ENCODE measurements at regions not wholly inside any gene's neighbourhood (a gene's known extent, or its start where the extent isn't known, plus 50 kb on each side); places are given as distances from the start of the nearest gene placed in this dataset.

DNA sequence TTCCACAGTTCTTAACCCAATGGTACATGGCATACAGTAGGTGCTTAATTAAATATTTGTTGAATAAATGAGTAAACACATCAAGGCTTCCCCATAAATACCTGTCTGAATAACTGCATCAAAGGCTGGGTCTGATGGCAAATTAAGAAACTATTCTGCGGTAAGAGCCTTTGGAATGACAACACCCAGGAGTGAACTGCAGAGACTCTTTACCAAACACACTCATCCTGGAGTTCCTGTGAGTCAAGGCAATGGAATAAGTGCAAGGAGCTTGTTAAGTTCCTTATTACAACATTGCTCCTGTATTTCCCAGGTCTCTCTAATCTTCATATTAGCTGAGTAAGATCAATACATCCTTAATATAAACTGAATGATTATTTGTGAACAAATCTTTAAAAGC lies 119.9 kb upstream of the STT3B start:
- Mint-ChIP-seq H3K4me3 (ENCODE audit: unreplicated experiment) (no peak overlapping the region), H3K9me3 (ENCODE audit: unreplicated experiment) (peaks cover 9% of the 10 kb centered on the region), H3K4me1 (ENCODE audit: low read depth, unreplicated experiment) (no peaks in the 10 kb centered on the region), H3K27me3 (ENCODE audit: insufficient read depth, unreplicated experiment) (no peaks in the 10 kb centered on the region), H3K27ac (ENCODE audit: unreplicated experiment) (no peak overlapping the region), H3K36me3 (ENCODE audit: insufficient read depth, unreplicated experiment) (no peaks in the 10 kb centered on the region)
- POLR2A ChIA-PET = no interaction called here
- Histone ChIP-seq H3K27me3 (replicated peaks; ENCODE audit: control insufficient read depth, insufficient read depth, low read length) (no peaks in the 10 kb centered on the region), H3K36me3 (ENCODE audit: control insufficient read depth, insufficient read depth, low read length) (no peaks in the 10 kb centered on the region), H3K4me3 (ENCODE audit: low read depth, low read length) (no peak overlapping the region), H3K4me1 (no peaks in the 10 kb centered on the region), H3K9me3 (no peaks in the 10 kb centered on the region)
- DNase-seq = no peak
- BruUV-seq (replicated peaks) = no TSS peak
- CTCF ChIA-PET = no interaction called here
- intact Hi-C loops (cut with micrococcal nuclease; ENCODE audit: unreplicated experiment) = no loop called here
- TF ChIP-seq, protein P1, sequence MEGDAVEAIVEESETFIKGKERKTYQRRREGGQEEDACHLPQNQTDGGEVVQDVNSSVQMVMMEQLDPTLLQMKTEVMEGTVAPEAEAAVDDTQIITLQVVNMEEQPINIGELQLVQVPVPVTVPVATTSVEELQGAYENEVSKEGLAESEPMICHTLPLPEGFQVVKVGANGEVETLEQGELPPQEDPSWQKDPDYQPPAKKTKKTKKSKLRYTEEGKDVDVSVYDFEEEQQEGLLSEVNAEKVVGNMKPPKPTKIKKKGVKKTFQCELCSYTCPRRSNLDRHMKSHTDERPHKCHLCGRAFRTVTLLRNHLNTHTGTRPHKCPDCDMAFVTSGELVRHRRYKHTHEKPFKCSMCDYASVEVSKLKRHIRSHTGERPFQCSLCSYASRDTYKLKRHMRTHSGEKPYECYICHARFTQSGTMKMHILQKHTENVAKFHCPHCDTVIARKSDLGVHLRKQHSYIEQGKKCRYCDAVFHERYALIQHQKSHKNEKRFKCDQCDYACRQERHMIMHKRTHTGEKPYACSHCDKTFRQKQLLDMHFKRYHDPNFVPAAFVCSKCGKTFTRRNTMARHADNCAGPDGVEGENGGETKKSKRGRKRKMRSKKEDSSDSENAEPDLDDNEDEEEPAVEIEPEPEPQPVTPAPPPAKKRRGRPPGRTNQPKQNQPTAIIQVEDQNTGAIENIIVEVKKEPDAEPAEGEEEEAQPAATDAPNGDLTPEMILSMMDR (IDR thresholded peaks at IDR 0.05; ENCODE audit: insufficient read depth in 1 of 2, low read depth in 1 of 2, low read length in 1 of 2, severe bottlenecking in 1 of 2, unreplicated experiment in 1 of 2) = no peak

DNA sequence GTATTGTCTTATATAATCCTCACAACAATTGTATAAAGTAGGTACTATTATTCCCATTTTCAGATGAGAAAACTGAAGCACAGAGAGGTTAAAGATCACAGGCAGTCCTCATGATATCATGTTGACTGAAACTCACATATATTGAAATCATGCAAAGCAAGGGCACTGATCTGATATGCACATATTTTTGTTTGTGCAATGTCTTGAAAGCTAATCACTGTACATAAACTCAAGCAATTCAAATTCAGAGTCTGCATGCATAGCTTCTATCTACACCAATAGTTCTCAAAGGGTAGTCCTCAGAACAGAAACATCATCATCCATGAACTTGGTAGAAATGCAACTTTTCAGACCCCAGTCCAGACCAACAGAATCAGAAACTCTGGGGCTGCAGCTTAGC lies 119.2 kb upstream of the STT3B start:
- no peaks in the 10 kb centered on the region for H3K4me1 Mint-ChIP-seq (ENCODE audit: low read depth, unreplicated experiment)
- POLR2A ChIA-PET = no interaction called here
- peaks cover 9% of the 10 kb centered on the region for H3K9me3 Mint-ChIP-seq (ENCODE audit: unreplicated experiment)
- no peak for DNase-seq
- no peak overlapping the region for H3K4me3 Mint-ChIP-seq (ENCODE audit: unreplicated experiment)
- H3K36me3 Mint-ChIP-seq (ENCODE audit: insufficient read depth, unreplicated experiment) = no peaks in the 10 kb centered on the region
- TF ChIP-seq, protein P1 (IDR thresholded peaks at IDR 0.05; ENCODE audit: insufficient read depth in 1 of 2, low read depth in 1 of 2, low read length in 1 of 2, severe bottlenecking in 1 of 2, unreplicated experiment in 1 of 2) = no peak
- CTCF ChIA-PET = no interaction called here
- intact Hi-C loops (cut with micrococcal nuclease; ENCODE audit: unreplicated experiment) = no loop called here
- H3K27ac Mint-ChIP-seq (ENCODE audit: unreplicated experiment) = no peak overlapping the region
- H3K4me1 ChIP-seq = no peaks in the 10 kb centered on the region
- H3K27me3 Mint-ChIP-seq (ENCODE audit: insufficient read depth, unreplicated experiment) = no peaks in the 10 kb centered on the region
- no peaks in the 10 kb centered on the region for H3K36me3 ChIP-seq (ENCODE audit: control insufficient read depth, insufficient read depth, low read length)
- H3K27me3 ChIP-seq (replicated peaks; ENCODE audit: control insufficient read depth, insufficient read depth, low read length) = no peaks in the 10 kb centered on the region
- H3K4me3 ChIP-seq (ENCODE audit: low read depth, low read length) = no peak overlapping the region
- no peaks in the 10 kb centered on the region for H3K9me3 ChIP-seq
- BruUV-seq (replicated peaks) = no TSS peak

DNA sequence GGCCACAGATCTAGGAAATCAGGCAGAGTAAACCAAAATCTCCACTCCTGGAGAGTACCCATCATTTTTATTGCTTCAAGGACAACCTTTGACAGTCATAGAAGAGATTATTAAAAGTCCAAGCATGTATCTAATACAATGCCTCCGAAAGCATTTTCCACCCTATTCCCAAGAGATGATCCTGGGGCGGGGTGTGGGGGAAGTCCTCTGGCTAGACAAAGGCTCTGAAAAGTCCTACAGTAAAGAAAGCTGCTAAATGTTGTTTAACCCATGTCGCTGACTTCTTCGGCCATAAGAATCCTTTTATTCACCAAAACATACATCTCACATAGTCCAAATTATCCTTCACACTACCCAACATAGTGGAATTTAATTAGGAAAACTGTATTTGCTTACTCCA lies 115.7 kb upstream of the STT3B start:
- no peak for DNase-seq
- TF ChIP-seq, protein P1 (IDR thresholded peaks at IDR 0.05; ENCODE audit: insufficient read depth in 1 of 2, low read depth in 1 of 2, low read length in 1 of 2, severe bottlenecking in 1 of 2, unreplicated experiment in 1 of 2) = no peak
- H3K4me1 Mint-ChIP-seq (ENCODE audit: low read depth, unreplicated experiment) = no peaks in the 10 kb centered on the region
- H3K4me3 Mint-ChIP-seq (ENCODE audit: unreplicated experiment) = no peak overlapping the region
- H3K36me3 Mint-ChIP-seq (ENCODE audit: insufficient read depth, unreplicated experiment) = no peaks in the 10 kb centered on the region
- ChIA-PET POLR2A (no interaction called here), CTCF (no interaction called here)
- H3K9me3 Mint-ChIP-seq (ENCODE audit: unreplicated experiment) = no peaks in the 10 kb centered on the region
- Histone ChIP-seq H3K9me3 (no peaks in the 10 kb centered on the region), H3K27me3 (replicated peaks; ENCODE audit: control insufficient read depth, insufficient read depth, low read length) (no peaks in the 10 kb centered on the region), H3K4me1 (peaks cover 7% of the 10 kb centered on the region; the same call in 1 of the 2 replicates), H3K4me3 (ENCODE audit: low read depth, low read length) (no peak overlapping the region), H3K36me3 (ENCODE audit: control insufficient read depth, insufficient read depth, low read length) (no peaks in the 10 kb centered on the region)
- no peaks in the 10 kb centered on the region for H3K27me3 Mint-ChIP-seq (ENCODE audit: insufficient read depth, unreplicated experiment)
- no peak overlapping the region for H3K27ac Mint-ChIP-seq (ENCODE audit: unreplicated experiment)
- no TSS peak for BruUV-seq (replicated peaks)
- intact Hi-C loops (cut with micrococcal nuclease; ENCODE audit: unreplicated experiment) = no loop called here
